Skeletal muscle tissue (tissue), 3 donors: ENCODE measurements at regions not wholly inside any gene's neighbourhood (a gene's known extent, or its start where the extent isn't known, plus 50 kb on each side); places are given as distances from the start of the nearest gene placed in this dataset.

Experiments used
- H3K27ac ChIP-seq: one replicate; pipeline ENCODE4 v1.7.0; 2013; ENCODE audit warnings: mild to moderate bottlenecking, low read depth, low read length, inconsistent platforms
- H3K27me3 ChIP-seq, 3 donors: one replicate each; pipeline ENCODE4 v1.7.0; 2013; ENCODE audit warnings: low read length in 3 of 3; ENCODE audit not compliant: control insufficient read depth in 3 of 3, insufficient read depth in 3 of 3
- H3K36me3 ChIP-seq, 3 donors: one replicate each; pipeline ENCODE4 v1.7.0; 2013; ENCODE audit warnings: low read length in 3 of 3; ENCODE audit not compliant: control insufficient read depth in 3 of 3, insufficient read depth in 3 of 3
- H3K4me1 ChIP-seq, 3 donors: one replicate each; pipeline ENCODE4 v1.7.0; 2013; ENCODE audit warnings: low read length in 3 of 3, mild to moderate bottlenecking in 3 of 3; ENCODE audit not compliant: control insufficient read depth in 3 of 3, insufficient read depth in 3 of 3
- H3K4me3 ChIP-seq, 3 donors: one replicate each; pipeline ENCODE4 v1.7.0; 2013; ENCODE audit warnings: low read length in 3 of 3
- H3K9ac ChIP-seq, 3 donors: one replicate each; pipeline ENCODE4 v1.7.0; 2013; ENCODE audit warnings: low read length in 3 of 3, mild to moderate bottlenecking in 3 of 3, moderate library complexity in 2 of 3, low read depth in 1 of 3
- H3K9me3 ChIP-seq, 3 donors: one replicate each; pipeline ENCODE4 v1.7.0; 2013; ENCODE audit warnings: low read length in 3 of 3; ENCODE audit not compliant: control insufficient read depth in 3 of 3
- donor health status: Osteomylitis.

DNA sequence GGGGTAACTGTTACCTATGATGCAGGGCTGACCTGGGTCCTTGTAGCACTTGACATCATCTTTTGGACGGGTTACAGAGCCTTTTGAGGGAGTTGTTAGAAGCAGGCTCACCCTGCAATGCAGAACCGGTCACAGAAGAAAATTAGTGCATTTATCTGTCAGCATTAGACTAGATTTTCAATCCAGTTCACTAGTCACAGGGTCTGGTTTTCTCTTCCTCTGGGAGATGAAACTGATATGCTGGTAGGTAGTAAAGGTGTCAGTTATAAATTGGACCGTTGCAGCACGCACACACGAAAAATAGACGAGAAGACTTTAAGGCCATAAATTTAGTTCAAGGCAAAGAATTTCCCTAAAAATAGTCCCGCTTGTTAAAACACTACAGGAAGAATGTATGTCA is 532.3 kb upstream of the ATP11B start:
- Histone ChIP-seq H3K4me3 (no peak overlapping the region), H3K9me3 (no peaks in the 10 kb centered on the region), H3K27me3 (peaks cover 0 to 10% (median 2%) of the 10 kb centered on the region in 3 donors), H3K4me1 (peaks cover 0 to 2% (median 0%) of the 10 kb centered on the region in 3 donors), H3K27ac (no peak overlapping the region), H3K9ac (no peak overlapping the region), H3K36me3 (no peaks in the 10 kb centered on the region)

DNA sequence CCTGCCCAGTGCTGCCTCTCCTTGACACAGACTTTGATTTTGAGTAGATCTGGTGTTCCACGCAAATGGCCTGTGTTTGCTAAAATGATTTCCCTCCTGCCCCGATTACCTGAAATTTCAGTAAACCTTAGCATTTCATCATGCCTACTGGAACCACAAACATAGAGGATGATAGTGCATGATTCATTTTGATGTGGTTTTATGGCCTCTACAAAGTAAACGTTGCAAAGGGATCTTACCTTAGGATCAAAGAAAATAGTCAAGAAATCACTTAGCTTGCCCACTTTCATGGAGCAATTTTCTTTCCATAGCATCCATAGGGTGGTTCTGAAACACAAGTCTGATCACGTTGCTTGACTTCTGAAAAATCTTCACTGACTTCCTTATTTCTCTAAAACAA is 524.6 kb upstream of the ATP11B start:
- Histone ChIP-seq H3K4me1 (no peaks in the 10 kb centered on the region), H3K9me3 (no peaks in the 10 kb centered on the region), H3K4me3 (no peak overlapping the region), H3K9ac (no peak overlapping the region), H3K36me3 (no peaks in the 10 kb centered on the region), H3K27ac (no peak overlapping the region), H3K27me3 (peaks cover 0 to 2% (median 0%) of the 10 kb centered on the region in 3 donors)

DNA sequence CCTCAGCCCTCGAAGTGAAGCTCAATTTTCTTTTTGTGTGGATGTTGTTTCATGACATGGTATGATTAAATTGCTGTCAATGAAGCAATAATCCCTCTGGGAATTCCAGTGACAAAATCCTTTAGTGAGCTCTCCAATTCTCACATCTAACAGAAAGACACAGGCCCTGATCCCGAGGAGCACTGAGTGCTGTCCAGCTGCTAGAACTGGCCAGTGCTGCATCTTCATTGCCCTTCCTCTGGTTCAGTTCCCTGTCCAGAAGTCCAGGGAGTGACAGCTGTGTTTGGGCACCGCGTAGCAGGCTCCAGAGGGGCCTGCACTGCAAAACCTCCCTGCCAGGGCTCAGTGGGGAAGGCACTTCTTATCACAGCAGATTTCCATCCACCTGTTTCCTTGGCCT is 516.8 kb upstream of the ATP11B start:
- Histone ChIP-seq H3K9ac (no peak overlapping the region), H3K27me3 (no peaks in the 10 kb centered on the region), H3K36me3 (no peaks in the 10 kb centered on the region), H3K27ac (no peak overlapping the region), H3K9me3 (no peaks in the 10 kb centered on the region), H3K4me1 (no peaks in the 10 kb centered on the region), H3K4me3 (no peak overlapping the region)

DNA sequence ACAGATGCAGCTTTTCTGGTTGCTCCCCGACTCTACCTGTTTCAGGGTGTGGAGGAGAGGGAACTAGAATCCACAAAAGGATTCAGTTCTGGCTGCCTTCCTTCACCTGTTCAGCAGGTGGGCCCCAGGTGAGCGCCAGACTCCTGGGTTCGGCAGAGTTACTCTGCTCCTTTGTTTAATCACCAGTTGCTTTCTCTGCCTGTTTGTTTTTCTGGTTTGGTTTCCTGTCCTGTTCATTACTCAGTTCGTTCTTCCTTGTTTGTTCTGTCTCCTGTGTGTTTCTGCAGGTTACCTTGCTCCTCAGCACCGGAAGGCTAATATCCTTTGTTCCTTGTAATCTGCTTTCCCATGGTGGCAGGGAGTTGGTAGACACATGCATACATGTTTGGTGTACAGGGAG is 508.5 kb upstream of the ATP11B start:
- H3K4me3 ChIP-seq, result no peak overlapping the region
- no peaks in the 10 kb centered on the region for H3K9me3 ChIP-seq
- H3K36me3 ChIP-seq, result no peaks in the 10 kb centered on the region
- no peaks in the 10 kb centered on the region for H3K4me1 ChIP-seq
- H3K27ac ChIP-seq, result no peak overlapping the region
- no peak overlapping the region for H3K9ac ChIP-seq
- H3K27me3 ChIP-seq, result no peaks in the 10 kb centered on the region

DNA sequence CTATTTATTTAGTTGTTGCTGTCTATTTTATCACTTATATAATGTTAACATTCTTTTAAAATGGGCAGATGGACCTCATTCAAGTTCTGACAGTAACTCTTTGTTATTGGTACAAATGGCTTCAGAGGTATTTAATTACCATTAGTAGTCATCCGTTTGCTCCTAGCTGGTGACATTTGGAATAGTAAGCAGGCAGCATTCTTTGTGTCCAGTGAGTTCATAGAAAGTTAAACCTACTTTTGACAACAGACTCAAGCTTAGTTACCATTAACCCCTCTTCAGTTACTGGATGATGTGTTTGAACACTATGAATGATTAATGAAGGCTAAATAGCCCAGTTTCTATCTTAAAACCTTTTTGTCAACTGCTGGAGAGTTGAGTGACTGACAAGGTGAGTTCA is 500.7 kb upstream of the ATP11B start:
- no peak overlapping the region for H3K4me3 ChIP-seq
- no peaks in the 10 kb centered on the region for H3K27me3 ChIP-seq
- no peaks in the 10 kb centered on the region for H3K4me1 ChIP-seq
- H3K9ac ChIP-seq, result no peak overlapping the region
- H3K36me3 ChIP-seq, result no peaks in the 10 kb centered on the region
- no peak overlapping the region for H3K27ac ChIP-seq
- no peaks in the 10 kb centered on the region for H3K9me3 ChIP-seq

DNA sequence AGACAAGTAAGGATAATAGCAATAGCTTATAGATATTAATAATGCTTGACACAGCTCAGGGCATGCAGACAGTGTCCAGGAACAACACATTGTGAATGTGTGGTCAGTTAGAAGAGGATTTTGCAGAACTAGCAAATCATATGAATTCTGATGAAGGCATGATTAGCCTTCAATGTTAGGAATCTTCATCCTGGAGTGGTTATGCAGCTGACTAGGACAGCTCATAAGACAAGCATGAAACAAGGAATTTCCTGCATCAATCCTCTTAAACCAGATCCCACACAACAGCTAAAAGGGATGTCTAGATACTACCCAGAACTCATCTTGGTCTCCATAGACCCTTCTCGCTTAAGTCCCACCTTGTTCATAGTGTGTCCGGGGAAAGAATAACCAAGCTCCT is 499.0 kb upstream of the ATP11B start:
- Histone ChIP-seq H3K4me1 (no peaks in the 10 kb centered on the region), H3K4me3 (no peak overlapping the region), H3K36me3 (no peaks in the 10 kb centered on the region), H3K9me3 (no peaks in the 10 kb centered on the region), H3K27ac (no peak overlapping the region), H3K9ac (no peak overlapping the region), H3K27me3 (no peaks in the 10 kb centered on the region)

DNA sequence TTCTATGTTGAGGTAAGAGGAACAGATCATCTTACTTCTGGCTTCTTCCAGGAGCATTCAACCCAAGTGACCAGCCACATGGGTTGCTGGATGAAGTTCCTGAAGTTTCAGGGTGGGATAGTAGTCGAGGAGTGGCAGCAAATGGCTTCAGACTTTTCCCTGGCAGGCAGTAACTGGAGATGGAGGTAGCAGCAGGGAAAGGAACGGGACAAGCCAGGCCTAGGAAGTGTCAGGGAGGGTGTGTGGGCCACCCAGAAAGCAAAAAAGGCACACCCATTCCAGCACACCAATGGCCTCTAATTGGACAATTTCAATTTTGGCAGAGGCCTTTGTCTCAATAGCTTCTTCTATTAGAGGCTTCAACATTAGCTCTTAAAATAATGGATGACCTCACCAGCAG is 498.6 kb upstream of the ATP11B start:
- Histone ChIP-seq H3K4me3 (no peak overlapping the region), H3K4me1 (no peaks in the 10 kb centered on the region), H3K27ac (no peak overlapping the region), H3K9me3 (no peaks in the 10 kb centered on the region), H3K9ac (no peak overlapping the region), H3K36me3 (no peaks in the 10 kb centered on the region), H3K27me3 (no peaks in the 10 kb centered on the region)

DNA sequence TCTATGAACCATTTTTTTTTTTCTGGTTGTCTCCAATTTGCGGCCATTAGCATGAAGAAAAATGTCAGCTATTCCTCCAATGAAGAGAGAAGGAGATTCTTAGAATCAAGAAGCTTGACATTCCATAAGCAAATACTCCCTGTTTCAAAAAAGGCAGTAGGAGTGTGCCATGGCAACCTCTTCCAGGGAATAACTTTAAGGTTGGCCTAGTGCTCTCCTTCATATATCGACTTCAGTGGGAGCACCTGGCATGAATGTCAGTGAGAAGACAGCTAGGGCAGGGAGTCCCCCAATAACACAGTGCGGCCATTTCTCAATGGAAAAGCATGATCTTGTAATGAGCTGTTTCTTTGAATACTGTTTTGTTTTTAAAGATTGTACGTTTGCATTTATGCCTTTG is 493.0 kb upstream of the ATP11B start:
- Histone ChIP-seq H3K36me3 (no peaks in the 10 kb centered on the region), H3K9ac (no peak overlapping the region), H3K27ac (no peak overlapping the region), H3K27me3 (no peaks in the 10 kb centered on the region), H3K9me3 (no peaks in the 10 kb centered on the region), H3K4me1 (no peaks in the 10 kb centered on the region), H3K4me3 (no peak overlapping the region)

DNA sequence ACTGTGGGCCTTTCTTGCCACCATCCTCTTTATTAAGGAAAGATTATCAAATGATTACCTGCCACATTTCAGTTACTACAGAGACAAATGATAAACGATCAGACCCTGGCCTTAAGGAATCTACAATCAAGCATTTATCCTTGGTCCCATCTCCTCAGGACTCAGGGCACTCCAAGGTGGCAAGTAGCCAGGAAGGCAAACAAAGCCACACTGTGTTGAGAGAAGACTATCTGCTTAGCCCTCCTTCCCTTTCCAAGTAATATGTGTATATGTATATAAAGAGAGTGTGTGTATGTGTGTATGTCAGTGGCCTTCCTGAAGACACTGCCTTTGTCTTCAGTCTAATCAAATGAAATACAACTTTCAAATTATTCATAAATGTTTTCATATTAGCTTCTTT is 490.1 kb upstream of the ATP11B start:
- Histone ChIP-seq H3K4me3 (no peak overlapping the region), H3K27ac (no peak overlapping the region), H3K4me1 (no peaks in the 10 kb centered on the region), H3K9me3 (no peaks in the 10 kb centered on the region), H3K36me3 (no peaks in the 10 kb centered on the region), H3K9ac (no peak overlapping the region), H3K27me3 (no peaks in the 10 kb centered on the region)

DNA sequence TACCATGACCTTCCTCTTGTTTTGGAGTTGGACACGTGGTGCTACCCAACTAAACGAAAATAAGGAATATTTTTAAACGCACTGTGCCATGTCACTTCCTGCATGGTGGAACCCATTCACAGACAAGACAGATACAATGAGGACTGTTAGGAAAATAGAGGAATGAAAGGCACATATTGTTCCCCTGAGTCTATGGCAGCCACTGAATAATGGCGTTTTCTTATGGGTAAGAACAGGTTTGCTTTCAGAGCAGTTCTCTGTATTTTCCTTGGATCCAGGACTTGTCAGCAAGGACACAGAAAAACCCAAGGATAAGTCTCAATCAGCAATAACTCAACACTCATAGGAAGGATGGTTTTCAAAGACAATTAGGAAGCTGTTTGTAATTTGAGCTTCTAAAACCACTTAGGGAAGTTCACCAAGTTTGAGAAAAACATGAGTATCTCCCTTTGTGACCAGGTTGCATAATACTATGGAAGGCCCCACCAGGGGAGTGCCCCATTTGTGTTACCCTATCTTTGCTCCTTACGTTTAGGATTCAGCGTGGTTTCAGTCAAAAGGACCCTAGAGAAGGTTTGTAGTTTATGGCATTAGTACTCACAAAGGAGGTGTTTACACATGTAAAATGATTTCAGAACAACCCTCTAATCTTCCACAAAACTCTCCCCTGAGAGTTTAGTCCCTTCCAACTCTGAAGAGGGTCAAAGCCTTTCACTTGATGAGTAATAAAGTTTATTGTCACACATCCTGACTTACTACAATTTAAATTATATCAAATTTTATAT is 487.2 kb upstream of the ATP11B start:
- Histone ChIP-seq H3K4me1 (no peaks in the 10 kb centered on the region), H3K27ac (no peak overlapping the region), H3K9ac (no peak overlapping the region), H3K27me3 (no peaks in the 10 kb centered on the region), H3K36me3 (no peaks in the 10 kb centered on the region), H3K9me3 (no peaks in the 10 kb centered on the region), H3K4me3 (no peak overlapping the region)
